ENCODE measurements at regions not wholly inside any gene's neighbourhood (a gene's known extent, or its start where the extent isn't known, plus 50 kb on each side); places are given as distances from the start of the nearest gene placed in this dataset.

GRCh38 chr1:38291336-38291735, 244.7 kb upstream of the POU3F1 start (continued):
- TF ChIP-seq ZNF331 (CRISPR knock-in tag; IDR thresholded peaks at IDR 0.05; ENCODE audit: low read depth): no peak
- no peak for TF ChIP-seq REST (IDR thresholded peaks at IDR 0.05; ENCODE audit: unreplicated experiment)

DNA sequence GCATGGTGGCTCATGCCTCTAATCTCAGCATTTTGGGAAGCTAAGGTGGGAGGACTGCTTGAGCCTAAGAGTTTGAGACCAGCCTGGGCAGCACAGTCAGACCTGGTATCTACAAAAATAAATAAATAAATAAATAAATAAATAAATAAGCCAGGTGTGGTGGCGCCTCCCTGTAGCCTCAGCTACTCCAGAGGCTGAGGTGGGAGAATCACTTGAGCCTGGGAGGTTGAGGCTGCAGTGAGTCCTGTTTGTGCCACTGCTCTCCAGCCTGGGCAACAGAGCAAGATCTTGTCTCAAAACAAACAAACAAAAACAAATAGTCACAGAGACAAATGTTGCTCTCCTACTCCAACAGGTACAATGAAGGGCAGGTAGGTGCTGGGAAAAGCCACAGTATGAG, 242.4 kb upstream of the POU3F1 start:
- DNase-seq (ENCODE audit: low spot score) (no peak), ATAC-seq (no peak)
- no peak overlapping the region for H3K27ac Mint-ChIP-seq
- H3K9me2 ChIP-seq (ENCODE audit: insufficient read depth): no peaks in the 10 kb centered on the region
- H3K4me1 ChIP-seq (ENCODE audit: insufficient read depth): peaks cover 42% of the 10 kb centered on the region
- no peaks in the 10 kb centered on the region for H3K27me3 ChIP-seq (ENCODE audit: insufficient read depth)
- no peak overlapping the region for H2AFZ ChIP-seq
- no peaks in the 10 kb centered on the region for H3K36me3 ChIP-seq (ENCODE audit: insufficient read depth)
- no peaks in the 10 kb centered on the region for H3K79me2 ChIP-seq (replicated peaks; ENCODE audit: insufficient read depth)
- peaks cover 7% of the 10 kb centered on the region for H3K36me3 Mint-ChIP-seq (ENCODE audit: low read depth)
- H4K20me1 ChIP-seq (replicated peaks; ENCODE audit: insufficient read depth): no peaks in the 10 kb centered on the region
- peaks cover 6% of the 10 kb centered on the region for H3K27me3 Mint-ChIP-seq (ENCODE audit: insufficient read depth, low read depth, poor library complexity)
- no peak overlapping the region for H3K4me3 ChIP-seq
- no peak overlapping the region for H3K4me2 ChIP-seq
- no peak overlapping the region for H3K27ac ChIP-seq (ENCODE audit: low read depth)
- H3K4me3 Mint-ChIP-seq: no peak overlapping the region
- H3F3A ChIP-seq (replicated peaks; ENCODE audit: low read depth): 0 out of 2 replicates have a peak, but pooled peaks cover 2% of the 10 kb centered on the region
- no peak for TF ChIP-seq EZH2phosphoT487 (IDR thresholded peaks at IDR 0.05; ENCODE audit: unreplicated experiment)
- TF ChIP-seq ZNF331 (CRISPR knock-in tag; IDR thresholded peaks at IDR 0.05; ENCODE audit: low read depth): no peak
- TF ChIP-seq, protein P1, sequence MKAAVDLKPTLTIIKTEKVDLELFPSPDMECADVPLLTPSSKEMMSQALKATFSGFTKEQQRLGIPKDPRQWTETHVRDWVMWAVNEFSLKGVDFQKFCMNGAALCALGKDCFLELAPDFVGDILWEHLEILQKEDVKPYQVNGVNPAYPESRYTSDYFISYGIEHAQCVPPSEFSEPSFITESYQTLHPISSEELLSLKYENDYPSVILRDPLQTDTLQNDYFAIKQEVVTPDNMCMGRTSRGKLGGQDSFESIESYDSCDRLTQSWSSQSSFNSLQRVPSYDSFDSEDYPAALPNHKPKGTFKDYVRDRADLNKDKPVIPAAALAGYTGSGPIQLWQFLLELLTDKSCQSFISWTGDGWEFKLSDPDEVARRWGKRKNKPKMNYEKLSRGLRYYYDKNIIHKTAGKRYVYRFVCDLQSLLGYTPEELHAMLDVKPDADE (IDR thresholded peaks at IDR 0.05): no peak
- no peak for TF ChIP-seq CTCF (conservative IDR thresholded peaks at IDR 0.05; ENCODE audit: low read depth in 2 of 2)
- no peak for TF ChIP-seq POLR2AphosphoS5 (IDR thresholded peaks at IDR 0.05; ENCODE audit: low read depth)
- no peak for TF ChIP-seq EZH2 (IDR thresholded peaks at IDR 0.05; ENCODE audit: low read depth, unreplicated experiment)
- TF ChIP-seq STAT1 (IDR thresholded peaks at IDR 0.05; ENCODE audit: unreplicated experiment): no peak
- no peak for TF ChIP-seq CREB1 (CRISPR knock-in tag; IDR thresholded peaks at IDR 0.05; ENCODE audit: low read depth)
- H3K9me3 Mint-ChIP-seq: peaks cover 7% of the 10 kb centered on the region; the same call in 2 of the 3 replicates
- H3K4me1 Mint-ChIP-seq: peaks cover 50% of the 10 kb centered on the region

Measured in GM23338 (cell line).